ENCODE measurements at regions not wholly inside any gene's neighbourhood (a gene's known extent, or its start where the extent isn't known, plus 50 kb on each side); places are given as distances from the start of the nearest gene placed in this dataset.

- no peak for DNase-seq
Measured at GRCh38 chr10:27451054-27451453, 53.0 kb upstream of the RAB18 start.

DNA sequence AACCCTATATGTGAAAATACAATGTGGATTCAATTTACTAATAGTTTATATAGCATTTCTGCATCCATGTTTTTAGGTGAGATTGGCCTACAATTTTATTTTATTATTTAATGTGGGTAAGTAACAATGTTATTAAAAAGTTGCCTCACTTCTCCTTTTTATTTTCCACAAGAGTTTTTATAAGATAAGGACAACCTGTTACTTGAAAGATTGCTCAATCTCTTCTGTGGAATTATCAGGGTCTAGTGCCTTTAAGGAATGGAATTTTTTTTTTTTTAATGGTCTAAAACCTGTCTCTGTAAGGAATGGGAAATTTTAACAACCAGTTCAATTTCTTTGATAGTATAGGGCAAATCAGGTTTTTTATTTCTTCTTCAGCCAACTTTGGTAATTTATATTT is 53.9 kb upstream of the RAB18 start:
- DNase-seq, result no peak

DNA sequence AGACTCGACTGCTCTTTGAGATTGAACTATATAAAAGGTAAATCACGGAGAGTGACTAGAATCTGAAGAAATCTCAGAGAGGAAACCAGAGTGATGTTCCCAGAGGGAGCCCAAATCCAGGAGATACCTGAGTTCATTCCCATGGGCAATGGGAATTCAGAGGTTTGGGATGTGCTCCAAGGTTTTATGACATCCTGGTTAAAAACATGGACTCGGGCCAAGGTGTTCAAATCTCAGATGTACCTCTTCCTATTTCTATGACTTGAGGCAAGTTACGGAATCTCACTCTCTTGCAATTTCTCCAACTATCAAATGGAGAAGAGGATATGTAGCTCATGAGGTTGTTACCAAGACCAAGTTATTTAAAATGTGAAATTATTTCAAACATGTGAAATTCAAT is 54.5 kb upstream of the RAB18 start:
- no peak for DNase-seq

- DNase-seq, result no peak
Measured at GRCh38 chr10:27448921-27449320, 55.2 kb upstream of the RAB18 start.

DNA sequence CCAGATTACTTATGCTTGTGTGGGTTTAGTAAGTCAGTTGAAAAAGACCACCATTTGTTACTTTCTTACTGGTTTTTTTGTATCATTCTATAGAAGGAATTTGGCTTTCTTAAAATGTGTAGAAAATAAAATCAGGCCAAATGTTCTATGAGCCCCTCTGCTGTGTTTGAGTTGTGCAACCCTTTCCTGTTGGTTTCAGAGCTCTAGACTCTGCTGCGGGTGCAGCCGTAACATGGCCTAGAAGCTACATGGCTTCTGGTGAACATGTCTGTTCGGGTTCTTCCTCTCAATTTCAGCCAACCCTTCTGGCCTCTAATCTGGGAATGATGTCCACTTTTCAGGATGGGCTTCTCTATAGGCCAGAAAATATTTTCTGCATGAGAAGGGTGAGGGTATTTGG is 56.6 kb upstream of the RAB18 start:
- no peak for DNase-seq

DNA sequence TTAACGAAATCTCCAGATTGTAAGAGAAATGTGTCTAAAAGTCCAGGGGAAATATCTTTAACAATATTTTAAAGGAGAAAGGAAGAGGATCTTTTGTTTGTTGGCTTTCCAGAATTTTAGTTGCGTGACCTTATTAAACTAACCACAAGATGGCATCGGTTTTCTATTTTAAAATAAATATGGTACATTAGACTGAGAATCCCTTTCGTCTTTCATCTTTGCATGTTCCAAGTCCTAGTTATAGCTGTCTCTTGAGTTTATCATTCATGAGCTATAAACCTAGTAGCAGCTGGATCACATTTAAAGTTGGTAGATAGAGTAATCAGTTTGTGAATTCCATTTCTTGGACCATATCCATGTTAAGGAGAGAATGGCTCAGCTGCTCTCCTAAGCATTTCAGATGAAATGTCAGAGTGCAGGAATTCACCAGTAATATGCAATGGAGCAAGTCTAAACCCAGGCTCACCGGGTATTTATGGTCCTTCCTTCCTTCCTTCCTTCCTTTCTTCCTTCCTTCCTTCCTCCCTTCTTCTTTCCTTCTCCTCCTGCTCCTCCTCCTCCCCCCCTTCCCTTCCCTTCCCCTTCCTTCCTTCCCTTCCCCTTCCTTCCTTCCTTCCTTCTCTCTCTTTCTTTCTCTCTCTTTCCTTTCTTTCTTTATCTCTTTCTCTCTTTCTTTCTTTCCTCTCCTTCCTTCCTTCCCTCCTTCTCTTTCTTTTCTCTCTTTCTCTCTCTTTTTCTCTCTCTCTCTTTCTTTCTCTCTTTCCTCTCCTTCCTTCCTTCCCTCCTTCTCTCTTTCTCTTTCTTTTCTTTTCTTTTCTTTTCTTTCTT is 57.8 kb upstream of the RAB18 start:
- DNase-seq, result no peak

DNA sequence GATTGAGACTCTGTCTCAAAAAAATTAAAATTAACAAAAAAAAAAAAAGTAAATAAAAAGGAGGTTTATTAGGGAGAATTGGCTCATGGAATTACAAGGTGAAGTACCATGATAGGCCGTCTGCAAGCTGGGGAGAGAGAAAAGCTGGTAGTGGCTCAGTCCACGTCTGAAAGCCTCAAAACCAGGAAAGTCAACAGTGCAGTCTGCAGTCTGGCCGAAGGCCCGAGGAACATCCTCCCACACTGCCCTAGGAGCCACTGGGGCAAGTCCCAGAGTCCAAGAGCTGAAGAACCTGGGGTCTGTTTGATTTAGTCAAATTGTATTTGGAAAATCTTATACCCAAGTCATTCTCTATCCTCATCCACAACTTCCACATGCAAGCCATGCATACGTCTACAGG is 59.0 kb upstream of the RAB18 start:
- no peak for DNase-seq

DNA sequence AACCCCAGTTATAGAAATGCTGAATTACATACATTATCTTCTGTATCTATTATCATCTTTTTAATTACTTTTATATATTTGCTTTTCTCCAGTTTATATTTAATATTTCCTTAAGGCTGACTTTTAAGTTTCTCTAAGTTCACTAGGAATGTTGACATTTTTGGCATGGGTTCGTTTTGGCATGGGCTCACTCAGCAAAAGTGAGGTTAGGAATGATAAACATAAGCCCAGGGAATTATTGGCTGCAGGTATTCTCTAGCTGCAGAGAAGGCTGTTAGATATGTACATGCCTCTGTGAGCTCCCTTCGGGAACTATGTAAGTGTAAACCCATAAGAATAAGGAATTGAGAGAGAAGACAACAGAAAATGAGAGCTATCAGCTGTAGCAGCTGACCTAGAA is 63.6 kb upstream of the RAB18 start:
- DNase-seq, result no peak

DNA sequence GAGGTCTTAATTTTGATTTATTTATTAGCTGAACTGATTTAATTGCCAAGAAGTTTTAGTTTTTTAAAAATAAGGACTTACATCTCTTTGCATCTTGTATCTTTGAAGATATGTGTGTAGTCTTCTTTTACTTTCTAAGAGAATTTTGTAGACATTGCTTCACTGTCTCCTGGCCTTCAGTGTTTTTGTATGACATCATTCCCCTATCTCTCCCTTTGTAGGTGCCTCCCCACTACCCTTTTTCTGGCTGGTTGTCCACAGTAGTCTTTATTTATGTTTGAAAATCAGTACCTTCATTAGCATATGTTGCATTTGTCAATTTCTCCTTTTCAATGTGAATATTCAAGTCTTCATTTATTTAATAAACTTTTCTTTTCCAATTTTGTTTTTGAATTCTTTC is 64.1 kb upstream of the RAB18 start:
- DNase-seq, result no peak

GRCh38 chr10:27439101-27439500 is 65.0 kb upstream of the RAB18 start:
- DNase-seq, result no peak

DNA sequence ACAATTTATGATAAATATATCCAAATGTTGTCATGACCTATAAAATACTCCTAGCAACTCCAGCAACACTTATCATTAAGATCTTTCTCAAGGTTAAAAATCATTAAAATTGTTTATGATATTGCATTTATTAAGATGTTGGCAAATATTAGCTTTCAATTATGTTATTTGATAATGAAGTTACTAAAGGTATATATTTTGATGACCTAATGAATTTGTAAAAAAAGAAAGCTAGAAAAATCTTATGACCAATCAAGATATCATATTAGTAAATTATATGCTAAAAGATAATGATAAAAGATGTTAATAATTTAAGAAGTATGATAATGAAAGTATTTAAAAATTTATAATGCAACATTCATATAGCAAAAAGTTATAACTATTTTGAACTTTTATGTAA is 66.3 kb upstream of the RAB18 start:
- no peak for DNase-seq

- DNase-seq, result no peak
Measured at GRCh38 chr10:27436710-27437109, 67.4 kb upstream of the RAB18 start.

GRCh38 chr10:27433976-27434375 is 70.1 kb upstream of the RAB18 start:
- no peak for DNase-seq

DNA sequence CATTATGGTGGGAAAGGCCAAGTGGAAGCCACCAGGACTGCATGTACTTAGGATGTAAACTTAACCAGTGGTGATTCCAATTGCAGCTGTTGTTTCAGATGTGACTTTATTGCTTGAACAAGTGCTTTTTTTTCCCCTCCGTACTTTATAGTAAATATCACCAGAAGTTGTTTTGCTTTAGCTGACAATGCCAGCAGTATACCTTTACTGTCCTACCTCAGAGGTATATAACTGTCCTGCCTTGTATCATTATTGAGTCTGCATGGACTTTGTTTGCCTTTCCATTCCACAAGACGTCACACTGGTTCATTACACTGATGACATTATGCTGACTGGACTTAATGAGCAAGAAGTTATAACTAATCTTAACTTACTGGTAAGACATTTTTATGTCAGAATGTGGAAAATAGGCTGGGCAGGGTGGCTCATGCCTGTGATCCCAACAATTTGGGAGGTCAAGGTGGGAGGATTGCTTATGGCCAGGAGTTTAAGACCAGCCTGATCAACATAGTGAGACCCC is 77.1 kb upstream of the RAB18 start:
- no peak for DNase-seq

- DNase-seq, result no peak
Measured at GRCh38 chr10:27413831-27414348, 90.2 kb upstream of the RAB18 start.

- no peak for DNase-seq
Measured at GRCh38 chr10:27413387-27413786, 90.7 kb upstream of the RAB18 start.

DNA sequence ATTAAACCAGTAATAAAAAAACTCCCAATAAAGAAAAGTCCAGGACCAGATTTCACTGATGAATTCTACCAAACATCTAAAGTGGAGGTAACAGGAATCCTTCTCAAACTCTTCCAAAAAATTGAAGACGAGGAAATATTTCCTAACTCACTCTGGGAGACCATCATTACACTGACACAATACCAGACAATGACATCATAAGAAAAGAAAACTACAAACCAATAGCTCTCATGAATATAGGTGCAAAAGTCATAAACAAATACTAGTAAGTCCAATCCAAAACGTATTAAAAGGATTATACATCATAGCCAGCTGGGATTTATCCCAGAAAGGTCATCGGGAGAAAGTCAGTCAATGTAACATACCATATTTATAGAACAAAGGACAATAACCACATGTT is 94.0 kb upstream of the RAB18 start:
- no peak for DNase-seq

DNA sequence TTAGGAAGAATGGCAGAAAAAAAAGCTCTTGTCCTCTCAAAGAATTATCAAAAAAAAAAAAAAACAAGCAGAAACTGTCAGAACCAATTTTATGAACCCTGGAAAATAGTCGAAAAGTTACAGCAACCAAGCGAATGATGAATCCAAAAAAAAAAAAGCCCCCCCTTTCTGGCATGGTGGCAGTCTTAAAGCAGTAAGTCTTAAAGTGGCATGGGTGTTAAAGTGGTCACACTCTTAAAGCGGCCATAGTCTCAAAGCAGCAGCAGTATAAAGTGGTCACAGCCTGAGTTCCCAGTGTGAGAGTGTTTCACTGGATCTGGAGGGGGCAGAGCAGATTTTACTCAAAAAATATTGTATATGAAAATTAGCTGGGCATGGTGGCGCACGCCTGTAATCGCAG is 96.8 kb upstream of the RAB18 start:
- DNase-seq, result no peak

DNA sequence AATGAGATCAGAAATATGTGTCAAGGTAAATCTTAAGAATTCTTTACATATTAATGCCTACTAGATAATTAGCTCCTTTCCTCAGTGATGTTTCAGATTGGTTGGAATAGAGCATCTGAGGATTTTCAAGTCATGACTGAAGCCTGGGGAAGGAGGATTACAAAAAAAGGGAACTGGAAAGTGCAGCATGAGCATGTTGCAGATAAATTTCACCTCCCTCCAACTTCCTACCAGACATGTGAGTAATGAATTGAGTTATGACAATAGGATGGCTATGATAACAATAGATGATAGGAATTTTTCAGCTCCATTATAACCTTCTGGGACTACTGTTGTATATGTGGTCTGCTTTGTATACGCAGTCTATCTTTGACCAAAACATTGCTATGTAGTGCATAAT is 104.2 kb upstream of the RAB18 start:
- no peak for DNase-seq

DNA sequence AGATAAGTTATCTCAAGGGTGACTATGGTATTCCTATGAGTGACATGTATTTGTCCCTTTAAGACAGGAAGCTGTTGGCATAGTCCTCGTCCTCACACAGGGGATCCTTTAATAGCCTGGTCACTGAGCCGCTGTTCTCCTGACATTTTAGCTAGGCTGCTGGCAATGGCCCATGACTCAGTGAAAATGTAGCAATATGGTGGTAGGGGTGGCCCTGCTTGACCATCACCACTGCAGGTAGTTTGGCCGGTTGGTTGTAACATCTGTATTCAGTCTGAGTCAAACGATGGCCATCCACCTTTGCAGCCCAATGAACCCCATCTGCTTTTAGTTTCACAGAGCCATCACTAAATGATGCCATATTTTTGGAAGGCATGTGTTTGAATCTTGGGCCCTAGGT is 110.1 kb upstream of the RAB18 start:
- DNase-seq, result no peak

- DNase-seq, result no peak
Measured at GRCh38 chr10:27392606-27393005, 111.5 kb upstream of the RAB18 start.

- no peak for DNase-seq
Measured at GRCh38 chr10:27391916-27392315, 112.2 kb upstream of the RAB18 start.

- DNase-seq, result no peak
Measured at GRCh38 chr10:27391325-27391724, 112.8 kb upstream of the RAB18 start.

DNA sequence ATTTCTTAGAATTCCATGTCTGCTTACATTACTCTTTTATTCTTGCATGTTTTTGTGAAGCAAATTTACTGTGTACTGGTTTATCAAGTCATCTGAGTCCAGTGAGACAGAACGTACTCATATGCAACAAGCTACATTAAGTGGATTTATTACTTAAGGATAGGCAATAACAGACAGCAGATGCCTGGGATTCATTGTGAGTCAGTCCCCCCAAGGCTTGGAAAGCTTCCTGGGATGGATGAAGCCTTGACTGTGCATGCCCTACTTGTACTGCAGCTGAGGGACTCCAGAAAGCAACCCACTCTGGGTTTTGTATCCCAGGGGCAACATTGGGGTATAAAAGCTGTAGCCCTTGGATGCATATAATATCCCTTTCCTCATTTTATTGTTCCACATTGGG is 113.4 kb upstream of the RAB18 start:
- DNase-seq, result no peak

Data from NCI-H510A (cell line).